ENCODE measurements at regions not wholly inside any gene's neighbourhood (a gene's known extent, or its start where the extent isn't known, plus 50 kb on each side); places are given as distances from the start of the nearest gene placed in this dataset.

DNA sequence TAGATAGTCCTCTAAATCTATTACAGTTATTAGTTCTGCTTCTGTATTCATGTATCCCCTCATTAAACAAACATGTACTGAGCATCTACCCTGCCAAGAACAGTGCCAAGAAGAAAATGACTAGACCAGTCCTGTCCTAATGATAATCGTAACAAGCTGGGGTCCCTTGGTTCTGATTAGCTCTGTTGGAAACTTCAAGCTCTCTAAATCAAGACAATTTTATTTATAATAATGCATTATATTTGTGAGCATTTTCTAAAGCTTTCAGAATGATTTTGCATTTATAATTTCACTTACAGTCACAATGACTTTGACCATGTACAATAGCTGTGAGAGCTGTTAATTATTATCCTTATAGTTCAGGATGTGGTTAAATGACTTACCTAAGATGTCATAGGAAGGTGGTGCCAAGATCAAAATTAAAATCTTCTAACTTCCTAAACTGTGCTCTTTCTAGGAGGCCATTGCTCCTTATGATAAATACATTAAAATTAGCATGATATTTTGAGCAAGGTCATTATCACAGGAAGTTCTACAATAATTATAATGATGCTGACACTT, 336.5 kb upstream of the SLC39A10 start:
- Histone ChIP-seq H3K4me1 (peaks cover 0 to 3% (median 0%) of the 10 kb centered on the region in 4 donors), H3K9me3 (peaks cover 0 to 3% (median 0%) of the 10 kb centered on the region in 4 donors), H3K36me3 (no peaks in the 10 kb centered on the region), H3K4me3 (no peak overlapping the region), H3K27me3 (no peaks in the 10 kb centered on the region), H3K27ac (no peak overlapping the region)
- no peak for DNase-seq
- WGBS, 5 donors = 42 to 74% (median 61%) methylated on average over 1 of the region's 1 CpG
- TF ChIP-seq, protein P1, sequence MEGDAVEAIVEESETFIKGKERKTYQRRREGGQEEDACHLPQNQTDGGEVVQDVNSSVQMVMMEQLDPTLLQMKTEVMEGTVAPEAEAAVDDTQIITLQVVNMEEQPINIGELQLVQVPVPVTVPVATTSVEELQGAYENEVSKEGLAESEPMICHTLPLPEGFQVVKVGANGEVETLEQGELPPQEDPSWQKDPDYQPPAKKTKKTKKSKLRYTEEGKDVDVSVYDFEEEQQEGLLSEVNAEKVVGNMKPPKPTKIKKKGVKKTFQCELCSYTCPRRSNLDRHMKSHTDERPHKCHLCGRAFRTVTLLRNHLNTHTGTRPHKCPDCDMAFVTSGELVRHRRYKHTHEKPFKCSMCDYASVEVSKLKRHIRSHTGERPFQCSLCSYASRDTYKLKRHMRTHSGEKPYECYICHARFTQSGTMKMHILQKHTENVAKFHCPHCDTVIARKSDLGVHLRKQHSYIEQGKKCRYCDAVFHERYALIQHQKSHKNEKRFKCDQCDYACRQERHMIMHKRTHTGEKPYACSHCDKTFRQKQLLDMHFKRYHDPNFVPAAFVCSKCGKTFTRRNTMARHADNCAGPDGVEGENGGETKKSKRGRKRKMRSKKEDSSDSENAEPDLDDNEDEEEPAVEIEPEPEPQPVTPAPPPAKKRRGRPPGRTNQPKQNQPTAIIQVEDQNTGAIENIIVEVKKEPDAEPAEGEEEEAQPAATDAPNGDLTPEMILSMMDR (IDR thresholded peaks at IDR 0.05) = no peak
- no peak for TF ChIP-seq POLR2AphosphoS5 (IDR thresholded peaks at IDR 0.05)
- TF ChIP-seq POLR2A (IDR thresholded peaks at IDR 0.05) = no peak
- no peak for TF ChIP-seq EP300 (IDR thresholded peaks at IDR 0.05)
- intact Hi-C loops (cut with DNase I; ENCODE audit: low total_unique reads) = no loop called here

DNA sequence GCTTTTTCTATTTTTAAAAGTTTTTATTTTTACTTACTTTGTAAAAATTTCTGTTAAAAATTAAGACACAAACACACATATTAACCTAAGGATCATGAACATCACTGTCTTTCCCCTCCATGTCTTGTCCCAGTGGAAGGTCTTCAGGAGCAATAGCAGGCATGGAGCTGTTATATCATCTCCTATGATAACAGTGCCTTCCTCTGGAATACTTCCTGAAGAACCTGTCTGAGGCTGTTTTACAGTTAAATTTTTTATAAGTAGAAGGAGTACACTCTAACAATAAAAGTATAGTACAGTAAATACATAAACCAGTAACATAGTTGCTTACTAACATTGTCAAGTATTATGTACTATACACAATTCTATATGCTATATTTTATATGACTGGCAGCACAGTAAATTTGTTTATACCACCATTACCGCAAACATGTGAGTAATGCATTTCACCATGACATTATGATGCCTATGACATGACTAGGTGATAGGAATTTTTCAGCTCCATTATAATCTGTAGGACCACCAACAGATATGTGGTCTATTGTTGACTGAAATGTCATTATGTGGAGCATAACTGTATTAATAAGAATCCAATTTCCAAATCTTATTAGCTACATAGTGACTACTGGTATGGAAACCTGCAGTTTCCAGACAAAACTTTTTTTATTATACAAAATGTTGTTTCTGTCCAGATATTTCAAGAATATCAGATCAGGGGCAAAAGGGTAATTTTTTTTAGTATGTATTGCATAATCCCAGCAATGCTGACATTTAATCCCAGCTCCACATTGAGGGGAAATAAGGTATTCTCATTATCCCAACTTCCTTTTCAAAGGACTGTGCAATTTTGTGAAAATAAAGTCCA, 337.2 kb upstream of the SLC39A10 start:
- intact Hi-C loops (cut with DNase I; ENCODE audit: low total_unique reads) = no loop called here
- Histone ChIP-seq H3K4me3 (no peak overlapping the region), H3K4me1 (peaks cover 0 to 3% (median 0%) of the 10 kb centered on the region in 4 donors), H3K27ac (no peak overlapping the region), H3K9me3 (peaks cover 0 to 3% (median 0%) of the 10 kb centered on the region in 4 donors), H3K36me3 (no peaks in the 10 kb centered on the region), H3K27me3 (no peaks in the 10 kb centered on the region)
- 0 to 64% (median 43%) methylated on average over 1 of the region's 1 CpG for WGBS, 5 donors
- no peak for DNase-seq
- TF ChIP-seq, protein P1 (IDR thresholded peaks at IDR 0.05) = no peak
- no peak for TF ChIP-seq EP300 (IDR thresholded peaks at IDR 0.05)
- TF ChIP-seq POLR2A (IDR thresholded peaks at IDR 0.05) = no peak
- TF ChIP-seq POLR2AphosphoS5 (IDR thresholded peaks at IDR 0.05) = no peak

GRCh38 chr2:195319112-195319460, 337.9 kb upstream of the SLC39A10 start:
- Histone ChIP-seq H3K4me3 (no peak overlapping the region), H3K9me3 (peaks cover 0 to 3% (median 0%) of the 10 kb centered on the region in 4 donors), H3K27ac (no peak overlapping the region), H3K36me3 (no peaks in the 10 kb centered on the region), H3K27me3 (no peaks in the 10 kb centered on the region), H3K4me1 (peaks cover 0 to 3% (median 0%) of the 10 kb centered on the region in 4 donors)
- DNase-seq = peak in 1 of 2 donors; percentile 22
- 25 to 51% (median 37%) methylated on average over 3 of the region's 3 CpGs for WGBS, 5 donors
- intact Hi-C loops (cut with DNase I; ENCODE audit: low total_unique reads) = no loop called here
- no peak for TF ChIP-seq POLR2A (IDR thresholded peaks at IDR 0.05)
- no peak for TF ChIP-seq EP300 (IDR thresholded peaks at IDR 0.05)
- TF ChIP-seq POLR2AphosphoS5 (IDR thresholded peaks at IDR 0.05) = no peak
- TF ChIP-seq, protein P1 (IDR thresholded peaks at IDR 0.05) = no peak

- Histone ChIP-seq H3K4me3 (no peak overlapping the region), H3K27me3 (no peaks in the 10 kb centered on the region), H3K9me3 (no peaks in the 10 kb centered on the region), H3K4me1 (peaks cover 0 to 3% (median 0%) of the 10 kb centered on the region in 4 donors), H3K27ac (no peak overlapping the region), H3K36me3 (no peaks in the 10 kb centered on the region)
- peak in 1 of 2 donors; percentile 77 for DNase-seq
- WGBS, 5 donors = 3 to 9% (median 5%) methylated on average over 2 of the region's 2 CpGs
- intact Hi-C loops (cut with DNase I; ENCODE audit: low total_unique reads) = no loop called here
- no peak for TF ChIP-seq POLR2A (IDR thresholded peaks at IDR 0.05)
- TF ChIP-seq, protein P1 (IDR thresholded peaks at IDR 0.05) = peak in 3 of 7 experiments; percentile 24 to 35 (median 32)
Observed at GRCh38 chr2:195318440-195319111, 338.4 kb upstream of the SLC39A10 start.

All from stomach (tissue), 8 donors.